A673 (cell line): ENCODE measurements at regions not wholly inside any gene's neighbourhood (a gene's known extent, or its start where the extent isn't known, plus 50 kb on each side); places are given as distances from the start of the nearest gene placed in this dataset.

Source experiments
- CTCF ChIP-seq: fragments of 300-800, 200-600 bp; sonication (generic); conservative IDR thresholded peaks from 2 replicates; pipeline ENCODE4 v1.5.1; 2017; ENCODE audit warnings: low read depth, mild to moderate bottlenecking, antibody characterized with exemption, low read length, moderate library complexity, mixed read lengths
- EZH2 ChIP-seq: fragments of 200-600 bp; sonication (generic); IDR thresholded peaks from 2 replicates; pipeline ENCODE4 v1.6.1; 2017; ENCODE audit warnings: borderline replicate concordance, low read depth, mild to moderate bottlenecking, mixed read lengths, antibody characterized with exemption, low read length; ENCODE audit not compliant: poor library complexity, severe bottlenecking

GRCh38 chr18:38466426-38466825 lies 900.8 kb upstream of the CELF4 start:
- no peak for TF ChIP-seq CTCF
- no peak for TF ChIP-seq EZH2
